GM21423 (cell line): ENCODE measurements at regions not wholly inside any gene's neighbourhood (a gene's known extent, or its start where the extent isn't known, plus 50 kb on each side); places are given as distances from the start of the nearest gene placed in this dataset.

Source experiments
- ATAC-seq: cut with Tn5 transposase; IDR thresholded peaks from one replicate; pipeline ENCODE4 v1.9.1; 2021; ENCODE audit warnings: mild to moderate bottlenecking, moderate library complexity; ENCODE audit not compliant: unreplicated experiment

GRCh38 chr1:163872067-163872466 is 550.3 kb downstream of the NUF2 start:
- no peak for ATAC-seq

GRCh38 chr1:163874070-163874469 is 552.3 kb downstream of the NUF2 start:
- no peak for ATAC-seq

- ATAC-seq = no peak
These were observed 553.6 kb downstream of the NUF2 start for GRCh38 chr1:163875200-163875926.

GRCh38 chr1:163875927-163876320 is 554.2 kb downstream of the NUF2 start:
- ATAC-seq = no peak

- ATAC-seq = no peak
These were observed 554.8 kb downstream of the NUF2 start for GRCh38 chr1:163876546-163876945.

- no peak for ATAC-seq
These were observed 555.3 kb downstream of the NUF2 start for GRCh38 chr1:163877016-163877415.

- no peak for ATAC-seq
These were observed 563.8 kb downstream of the NUF2 start for GRCh38 chr1:163885510-163885909.

GRCh38 chr1:163896001-163896400 is 574.2 kb downstream of the NUF2 start:
- no peak for ATAC-seq

GRCh38 chr1:163897412-163898155 is 575.8 kb downstream of the NUF2 start:
- ATAC-seq = no peak

GRCh38 chr1:163906283-163906682 is 584.5 kb downstream of the NUF2 start:
- ATAC-seq = no peak

- ATAC-seq = no peak
These were observed 590.6 kb downstream of the NUF2 start for GRCh38 chr1:163912170-163912884.

GRCh38 chr1:163914785-163915413 is 593.1 kb downstream of the NUF2 start:
- ATAC-seq = peak; percentile 77

GRCh38 chr1:163922743-163923201 is 601.0 kb downstream of the NUF2 start:
- peak; percentile 86 for ATAC-seq

- no peak for ATAC-seq
These were observed 602.3 kb downstream of the NUF2 start for GRCh38 chr1:163924041-163924440.

GRCh38 chr1:163927493-163927892 is 605.7 kb downstream of the NUF2 start:
- no peak for ATAC-seq

GRCh38 chr1:163928069-163928468 is 606.3 kb downstream of the NUF2 start:
- ATAC-seq = no peak

- ATAC-seq = no peak
These were observed 606.9 kb downstream of the NUF2 start for GRCh38 chr1:163928651-163929050.

- ATAC-seq = no peak
These were observed 611.1 kb downstream of the NUF2 start for GRCh38 chr1:163932901-163933300.

GRCh38 chr1:163933437-163933836 is 611.7 kb downstream of the NUF2 start:
- ATAC-seq = no peak

- ATAC-seq = no peak
These were observed 614.1 kb downstream of the NUF2 start for GRCh38 chr1:163935738-163936374.

- no peak for ATAC-seq
These were observed 599.4 kb upstream of the PBX1 start for GRCh38 chr1:163959622-163960021.
